Vagina (tissue), 2 donors: ENCODE measurements at regions not wholly inside any gene's neighbourhood (a gene's known extent, or its start where the extent isn't known, plus 50 kb on each side); places are given as distances from the start of the nearest gene placed in this dataset.
"Not testable (repeated sequence)": the region's sequence is repeated elsewhere in the genome, so short reads cannot be mapped to it uniquely, and the experiment has no call there.

Experiments used
- CTCF ChIP-seq, 3 experiments: fragments of 450-650 bp in 2 of 3; fragments of 200-600 bp in 1 of 3; sonication (generic) in 1 of 3; IDR thresholded peaks; one replicate each; pipeline ENCODE4 v1.5.1; 2017 to 2019; ENCODE audit warnings: antibody characterized with exemption in 3 of 3, mild to moderate bottlenecking in 2 of 3, moderate library complexity in 2 of 3
- POLR2A ChIP-seq, 2 donors: fragments of 450-650 bp; IDR thresholded peaks; one replicate each; pipeline ENCODE4 v1.6.1; 2017; ENCODE audit warnings: antibody characterized with exemption in 2 of 2, mild to moderate bottlenecking in 2 of 2, moderate library complexity in 2 of 2

GRCh38 chr5:91744470-91744869 lies 361.4 kb upstream of the ARRDC3 start:
- not testable (repeated sequence) for TF ChIP-seq CTCF, POLR2A (IDR thresholded peaks at IDR 0.05)
